HG02870 (cell line): ENCODE measurements at regions not wholly inside any gene's neighbourhood (a gene's known extent, or its start where the extent isn't known, plus 50 kb on each side); places are given as distances from the start of the nearest gene placed in this dataset.

ENCODE experiments used
- ATAC-seq: cut with Tn5 transposase; IDR thresholded peaks from one replicate; pipeline ENCODE4 v1.9.1; 2021; ENCODE audit warnings: mild to moderate bottlenecking, moderate library complexity; ENCODE audit not compliant: unreplicated experiment

DNA sequence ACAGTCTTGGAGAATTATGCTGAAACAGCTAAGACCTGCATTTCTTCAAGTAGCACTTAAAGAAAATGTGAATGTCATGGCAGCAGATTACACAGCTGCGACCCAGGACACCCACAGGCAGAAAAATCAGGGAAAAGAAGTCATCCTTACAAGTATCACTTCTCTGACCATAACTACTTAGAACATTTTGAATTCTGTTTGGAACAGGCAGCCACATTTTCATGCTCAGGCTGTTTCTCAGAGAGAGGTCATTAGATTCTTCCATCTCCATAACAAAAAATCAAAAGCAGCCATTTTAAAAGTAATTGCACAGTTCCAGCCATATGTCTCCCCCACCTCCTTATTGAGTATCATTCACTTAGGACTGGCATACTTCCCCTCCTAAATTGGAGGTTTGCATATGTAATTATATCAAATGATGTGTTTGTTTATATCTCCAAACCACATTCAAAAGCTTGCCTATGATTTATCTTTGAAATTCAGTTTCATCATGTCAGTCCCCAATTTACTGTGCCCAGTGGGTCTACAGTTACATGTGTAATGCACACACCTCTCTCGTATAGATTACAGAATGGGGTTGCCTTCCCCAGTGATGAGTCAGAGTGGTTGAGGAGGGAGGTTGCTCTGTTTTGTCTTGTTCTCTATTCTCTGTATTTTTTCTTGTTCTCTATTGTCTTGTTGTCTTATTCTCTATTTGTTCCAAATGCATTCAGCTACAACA is 276.5 kb upstream of the MTNR1B start:
- no peak for ATAC-seq

DNA sequence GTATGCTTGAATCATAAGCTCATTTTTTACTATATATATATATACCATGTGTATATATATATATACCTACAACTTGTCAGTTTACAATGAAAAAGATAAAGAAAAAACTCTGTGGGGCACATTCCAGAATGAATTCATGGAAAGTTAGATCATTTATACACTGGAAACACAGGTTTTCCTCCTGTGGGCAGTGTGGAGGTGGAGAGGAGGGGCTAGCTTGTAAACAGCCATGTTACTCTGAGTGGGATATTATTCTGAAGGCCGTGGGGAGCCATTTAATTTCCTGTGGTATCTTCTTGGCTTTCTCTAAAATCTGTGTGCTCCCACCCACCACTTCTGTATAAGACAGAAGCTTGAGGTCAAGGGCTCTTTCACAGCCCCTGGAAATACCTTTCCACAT is 273.4 kb upstream of the MTNR1B start:
- ATAC-seq: no peak

DNA sequence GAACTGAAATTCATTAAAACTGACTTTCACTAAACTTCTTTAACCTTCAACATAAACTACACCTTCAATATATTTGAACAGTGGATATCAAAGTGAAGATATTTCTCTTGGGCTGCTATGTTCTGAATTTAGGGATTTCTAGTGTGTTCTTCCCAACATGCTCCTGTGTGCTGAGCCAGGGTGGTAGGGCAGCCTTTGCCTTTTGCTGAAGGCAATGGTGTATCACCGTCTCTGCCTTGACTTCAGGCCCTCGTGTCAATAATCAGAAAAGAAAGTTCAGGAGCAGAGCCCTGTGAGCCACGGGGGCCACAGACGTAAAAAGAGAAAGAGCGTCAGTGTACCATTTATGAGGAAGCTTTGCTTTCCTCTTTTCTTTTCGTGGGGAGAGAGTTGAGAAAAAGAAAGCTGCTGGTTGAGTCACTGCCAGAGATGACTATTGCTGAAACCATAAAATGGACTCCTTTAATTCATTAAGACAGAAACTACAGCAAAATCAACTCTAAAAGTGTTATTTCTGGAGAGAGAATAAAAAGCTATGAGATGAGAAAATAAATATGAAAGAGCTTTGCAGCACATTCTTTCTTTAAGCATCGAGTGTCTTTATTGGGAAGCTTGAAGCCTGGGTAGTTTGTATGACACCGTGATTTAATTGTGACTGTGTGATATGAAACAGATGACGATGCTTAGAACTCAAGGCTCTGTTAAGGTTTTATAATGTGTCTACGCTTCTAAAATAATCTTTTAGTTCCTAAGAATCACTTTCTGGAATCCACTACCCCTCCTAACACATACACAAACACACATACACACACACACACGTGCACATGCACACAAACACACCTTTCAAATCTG is 271.8 kb upstream of the MTNR1B start:
- ATAC-seq: no peak

DNA sequence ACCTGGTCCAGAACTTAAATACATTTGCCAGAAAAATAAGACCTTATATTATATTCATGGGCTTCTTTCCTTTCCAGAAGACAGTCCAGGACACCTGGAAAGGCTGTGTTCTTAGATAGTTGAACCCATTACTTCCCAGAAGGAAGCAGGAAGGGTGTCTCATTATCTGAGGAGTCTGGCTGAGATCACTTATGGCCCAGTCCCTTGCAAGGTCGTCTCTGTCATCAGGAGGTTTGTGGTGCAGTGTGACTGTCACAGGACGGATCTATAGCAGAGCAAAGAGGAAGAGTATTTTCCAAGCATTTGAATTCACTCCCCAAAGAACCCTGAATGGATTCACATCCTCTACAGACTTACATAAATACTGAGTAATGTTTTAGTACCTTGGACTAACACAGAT is 270.7 kb upstream of the MTNR1B start:
- no peak for ATAC-seq

DNA sequence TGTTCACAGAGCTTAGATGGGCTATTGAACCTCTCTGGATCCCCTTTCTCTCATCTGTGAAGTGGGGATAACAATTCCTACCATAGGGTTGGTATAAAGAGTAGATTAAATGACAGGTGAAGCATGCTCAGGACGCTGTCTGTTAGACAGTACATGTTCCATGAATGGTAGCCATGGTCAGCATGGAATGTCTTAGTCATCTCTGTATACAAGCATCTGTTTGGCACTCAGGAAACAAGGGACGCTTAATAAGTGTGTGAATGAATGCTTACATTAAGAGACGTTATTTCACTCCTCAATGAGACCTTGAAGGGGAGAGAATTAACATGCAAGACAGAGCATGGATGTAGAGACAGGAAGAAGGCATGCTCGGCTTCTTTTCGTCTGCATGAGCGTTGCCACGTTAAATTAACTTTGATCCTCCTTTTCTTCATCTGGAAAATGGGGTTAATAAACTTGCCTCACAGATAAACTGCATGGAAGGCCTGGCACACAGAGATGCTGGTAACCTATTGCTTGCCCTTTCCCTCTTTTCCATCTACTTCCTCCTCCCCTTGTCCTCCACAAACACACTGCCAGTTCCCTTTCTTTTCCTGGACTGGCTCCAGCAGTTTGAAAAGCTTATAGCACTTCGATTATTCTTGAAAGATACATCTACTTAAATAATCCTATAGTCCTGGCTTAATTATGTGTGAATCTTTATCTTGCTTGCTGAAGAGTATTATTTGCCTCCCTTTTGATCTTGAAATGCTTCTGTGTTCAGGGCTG is 267.2 kb upstream of the MTNR1B start:
- no peak for ATAC-seq

DNA sequence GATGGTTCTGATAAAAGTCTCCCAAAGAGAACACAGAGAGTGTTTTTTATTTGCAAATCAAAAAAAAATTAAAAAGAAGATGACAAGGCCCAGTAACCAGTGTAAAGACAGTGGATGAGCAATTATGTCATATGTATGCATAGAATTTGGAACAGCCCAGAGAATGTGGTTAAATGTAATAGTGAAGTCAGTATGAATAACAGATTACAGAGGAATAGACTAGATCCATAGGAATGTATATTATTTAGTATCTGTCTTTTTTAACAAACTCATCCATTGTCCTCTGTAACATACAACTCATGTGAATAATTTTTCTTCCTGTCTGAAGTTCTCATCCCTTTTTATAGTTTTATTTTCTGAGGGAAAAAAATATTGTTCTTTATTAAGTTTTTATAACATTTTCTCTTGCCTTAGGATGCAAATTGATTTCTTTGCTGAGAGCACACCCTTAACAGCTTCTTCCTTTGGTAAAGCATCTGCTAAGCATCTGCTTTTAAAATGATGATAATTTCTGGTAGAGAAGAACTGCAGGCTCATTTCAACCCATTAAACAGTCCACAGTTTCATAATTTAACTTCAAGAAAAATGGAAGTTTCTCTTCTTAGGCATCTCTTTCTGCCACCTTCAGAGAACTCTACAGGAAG is 266.5 kb upstream of the MTNR1B start:
- no peak for ATAC-seq

DNA sequence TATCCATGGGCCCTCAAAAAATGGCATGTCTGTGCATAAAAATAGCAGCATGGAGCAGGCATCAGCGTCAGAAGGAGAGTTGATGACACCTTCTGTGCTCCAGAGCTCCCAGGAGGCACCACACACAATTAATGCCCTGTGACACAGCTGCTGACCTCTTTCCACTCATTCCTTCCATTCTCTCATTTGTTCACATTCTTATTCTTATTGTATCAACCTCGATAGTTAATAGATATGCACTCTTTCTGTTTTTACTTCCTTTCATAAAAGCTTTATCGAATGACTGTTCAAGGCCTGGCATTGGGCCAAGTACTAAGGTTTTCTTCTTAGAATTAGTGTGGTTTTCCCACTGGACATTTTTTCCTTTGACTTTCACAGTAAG is 266.0 kb upstream of the MTNR1B start:
- ATAC-seq: no peak

DNA sequence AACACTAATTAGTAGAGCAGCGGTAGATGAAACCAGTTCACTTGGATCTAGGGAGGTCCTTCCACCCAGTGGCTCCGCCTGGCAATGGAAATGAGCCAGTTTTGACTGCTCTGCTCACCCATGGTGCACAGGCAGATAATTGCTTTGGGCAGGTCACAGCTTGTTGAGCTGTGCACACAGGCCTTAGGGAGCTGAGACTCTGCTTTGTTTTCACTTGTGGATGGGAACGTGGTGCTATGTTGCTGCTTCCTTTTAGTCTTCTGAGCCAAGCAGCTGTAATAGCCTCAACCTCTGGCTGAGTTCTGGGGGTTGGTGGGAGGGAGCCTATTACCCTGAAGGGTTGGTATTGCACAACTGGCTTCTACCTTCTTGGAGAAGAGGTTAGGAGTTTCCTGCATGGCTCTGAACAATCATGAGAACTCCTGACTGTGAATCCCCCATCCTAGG is 262.3 kb upstream of the MTNR1B start:
- ATAC-seq: no peak

DNA sequence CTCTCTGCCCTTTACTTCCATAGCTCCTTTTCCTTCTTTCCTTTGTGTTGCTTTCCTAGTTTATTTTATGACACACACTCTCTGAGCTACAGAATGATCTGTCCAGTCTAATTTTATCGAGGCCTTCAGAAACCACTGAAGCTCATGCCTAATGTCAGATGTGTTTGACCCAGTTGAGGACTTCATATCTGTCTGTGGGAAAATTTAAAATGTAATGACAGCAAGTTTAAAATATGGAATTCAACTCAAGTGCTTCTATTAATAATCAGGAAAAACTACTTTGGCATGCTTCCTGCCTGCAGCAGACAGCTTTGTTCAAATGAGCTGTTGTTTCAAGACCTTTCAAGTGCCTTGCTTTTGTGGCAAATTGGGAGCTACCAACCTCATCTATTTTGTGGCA is 261.8 kb upstream of the MTNR1B start:
- no peak for ATAC-seq

DNA sequence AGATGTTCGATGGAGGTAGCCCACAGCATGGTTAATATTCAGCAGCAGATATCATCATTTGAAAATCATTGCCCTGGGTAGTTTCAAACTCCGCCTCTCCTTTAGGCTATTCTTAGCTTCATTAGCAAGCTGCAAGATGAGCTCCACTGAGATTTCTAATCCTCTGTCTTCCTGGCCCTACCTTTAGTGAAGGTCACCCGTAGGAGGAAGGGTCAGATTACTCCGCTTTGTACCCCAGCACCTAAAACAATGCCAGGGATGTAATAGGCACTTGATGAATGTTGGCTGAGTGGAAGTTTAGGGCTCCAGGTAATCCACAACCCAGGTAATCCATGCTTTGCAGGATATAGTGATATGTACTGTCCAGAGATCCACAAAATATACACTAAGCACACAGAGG is 260.1 kb upstream of the MTNR1B start:
- no peak for ATAC-seq

DNA sequence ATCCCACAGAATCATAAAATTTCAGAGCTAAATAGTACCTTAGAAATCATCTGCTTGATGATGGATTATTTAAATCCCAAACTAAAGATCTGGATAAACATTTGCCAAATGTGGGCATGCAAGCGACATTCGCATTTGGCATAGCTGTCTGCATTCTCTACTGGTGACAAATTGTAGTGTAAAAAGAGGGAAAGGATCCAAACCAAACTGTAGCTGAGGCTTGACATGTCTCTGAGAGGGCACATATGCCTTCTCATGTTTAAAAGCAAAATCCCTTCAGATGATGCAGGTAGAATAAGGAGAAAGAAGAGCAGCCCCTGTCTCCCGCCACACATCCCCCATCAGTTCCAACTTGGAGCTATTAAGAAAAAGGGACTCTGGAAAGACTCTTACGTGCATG is 257.5 kb upstream of the MTNR1B start:
- ATAC-seq: no peak

DNA sequence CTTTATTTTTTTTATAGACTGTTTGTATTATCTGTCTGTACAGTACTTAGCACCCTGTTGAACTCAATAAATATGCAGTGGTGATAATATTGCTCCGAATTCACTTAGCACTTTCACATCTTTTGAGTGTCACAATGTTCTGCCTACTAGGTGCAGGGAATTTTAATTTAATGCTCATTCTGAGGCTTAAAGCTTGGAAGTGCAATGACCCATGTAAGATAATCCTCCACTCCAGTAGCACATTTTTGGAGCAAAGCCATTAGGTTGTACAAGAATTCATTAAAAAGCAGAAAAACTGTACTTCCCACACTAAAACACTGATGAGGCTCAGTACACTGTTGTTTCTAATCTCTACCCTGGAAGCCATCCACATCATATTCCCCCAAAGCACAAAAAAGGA is 255.3 kb upstream of the MTNR1B start:
- no peak for ATAC-seq

DNA sequence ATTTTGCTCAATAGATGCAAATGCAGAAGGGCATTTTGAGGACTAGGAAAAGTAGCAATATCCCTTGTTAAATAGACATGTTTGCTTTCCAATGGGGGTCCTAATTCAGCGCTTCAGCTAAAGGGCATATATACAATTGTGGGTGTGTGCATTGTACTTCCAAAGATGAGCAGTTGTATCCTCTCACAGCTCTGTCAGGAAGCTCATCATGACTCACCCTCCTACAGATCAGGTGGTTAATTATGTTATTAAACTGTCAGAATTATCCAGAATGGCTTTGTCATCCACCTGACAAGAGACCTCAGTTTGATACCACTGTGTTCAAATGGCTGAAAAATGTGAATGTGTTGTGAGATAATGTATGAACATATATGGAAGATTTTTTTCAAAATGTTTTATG is 252.2 kb upstream of the MTNR1B start:
- ATAC-seq: no peak

DNA sequence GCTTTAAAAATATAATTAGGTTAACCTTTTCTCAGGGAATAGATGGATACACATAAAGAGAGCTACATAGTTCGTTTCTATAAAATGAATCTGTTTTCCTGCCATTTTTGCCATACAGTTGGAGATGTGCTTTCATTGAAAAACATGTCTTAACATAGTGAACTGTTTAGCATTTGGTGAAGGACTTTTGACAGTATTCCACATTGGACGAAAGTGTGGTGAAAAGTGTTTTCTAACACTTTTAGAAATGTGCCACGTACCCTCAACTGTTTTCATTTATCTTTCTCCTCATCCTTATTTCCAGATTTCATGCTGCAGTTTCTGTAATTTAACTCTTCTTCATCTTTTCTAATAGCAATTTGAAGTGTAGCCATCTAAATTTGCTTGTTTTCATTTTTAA is 249.1 kb upstream of the MTNR1B start:
- ATAC-seq: no peak

DNA sequence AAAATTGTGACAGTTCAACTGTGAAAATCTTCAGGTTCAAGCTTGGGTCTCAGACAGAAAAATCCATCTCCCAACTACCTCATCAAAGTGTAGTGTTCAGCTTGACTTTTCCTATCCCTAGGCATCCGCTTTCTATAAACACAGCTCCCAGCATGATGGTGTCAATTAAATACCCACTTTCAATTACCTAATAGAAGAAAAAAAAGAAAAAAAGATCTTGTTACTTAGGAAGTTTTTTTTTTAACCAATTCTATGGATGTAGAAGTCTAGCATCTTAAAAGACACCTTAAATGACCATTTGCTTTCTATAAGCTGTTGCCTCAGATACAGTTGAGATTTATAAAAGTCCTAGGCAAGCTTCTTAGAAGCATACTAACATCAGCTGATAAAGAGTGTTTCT is 244.1 kb upstream of the MTNR1B start:
- no peak for ATAC-seq

DNA sequence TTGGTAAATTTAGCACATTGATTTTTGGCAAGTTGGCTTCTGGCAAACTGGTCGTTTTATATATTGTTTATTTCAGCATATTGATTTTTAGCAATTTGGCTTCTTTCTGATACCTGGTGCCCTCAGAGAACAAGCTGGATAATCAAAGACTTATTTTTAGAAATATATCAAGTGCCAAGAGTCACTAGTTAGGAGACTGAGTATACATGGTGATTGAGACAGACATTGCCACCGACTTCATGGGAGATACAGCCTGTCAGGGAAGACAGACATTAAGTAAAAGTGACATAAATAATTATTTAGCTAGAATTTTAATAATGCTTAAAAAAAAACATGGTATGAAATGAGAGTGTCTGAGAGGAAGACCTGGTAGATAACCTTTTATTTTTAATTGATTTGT is 242.3 kb upstream of the MTNR1B start:
- no peak for ATAC-seq

DNA sequence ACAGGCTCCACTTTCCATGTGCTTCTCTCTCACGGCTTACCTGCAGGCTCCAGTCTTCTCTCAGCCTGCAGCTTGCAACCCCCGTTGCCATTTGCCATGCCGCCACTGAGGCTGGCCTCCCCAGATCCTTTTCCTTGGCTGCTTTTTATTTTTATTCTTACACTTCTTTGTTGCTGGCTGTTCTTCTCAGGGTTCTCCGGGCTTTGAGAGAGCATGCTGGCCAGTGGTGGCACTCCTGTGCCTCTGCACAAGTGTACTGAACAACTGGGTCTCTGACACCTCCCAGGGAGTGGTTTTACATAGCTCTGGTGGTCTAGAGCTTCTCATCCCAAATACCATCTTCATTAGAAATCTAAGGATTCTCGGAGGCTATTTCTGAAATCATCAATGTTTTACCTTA is 241.7 kb upstream of the MTNR1B start:
- no peak for ATAC-seq

DNA sequence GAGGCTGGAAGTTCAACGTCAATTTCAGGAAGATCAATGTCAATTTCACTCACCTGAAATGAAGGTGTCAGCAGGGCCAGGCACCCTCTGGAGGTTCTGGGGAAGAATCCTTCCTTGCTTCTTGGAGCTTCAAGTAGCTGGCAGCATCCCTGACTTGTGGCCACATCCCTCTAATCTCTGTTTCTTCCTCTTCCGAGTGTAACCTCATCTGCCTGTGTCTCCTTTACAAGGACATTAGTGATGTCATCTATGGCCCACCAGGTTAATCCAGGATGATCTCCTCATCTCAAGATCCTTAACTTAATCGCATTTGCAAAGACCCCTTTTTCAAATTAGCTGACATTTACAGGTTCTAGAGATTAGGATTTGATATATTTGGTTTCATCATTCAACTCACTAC is 240.8 kb upstream of the MTNR1B start:
- no peak for ATAC-seq

DNA sequence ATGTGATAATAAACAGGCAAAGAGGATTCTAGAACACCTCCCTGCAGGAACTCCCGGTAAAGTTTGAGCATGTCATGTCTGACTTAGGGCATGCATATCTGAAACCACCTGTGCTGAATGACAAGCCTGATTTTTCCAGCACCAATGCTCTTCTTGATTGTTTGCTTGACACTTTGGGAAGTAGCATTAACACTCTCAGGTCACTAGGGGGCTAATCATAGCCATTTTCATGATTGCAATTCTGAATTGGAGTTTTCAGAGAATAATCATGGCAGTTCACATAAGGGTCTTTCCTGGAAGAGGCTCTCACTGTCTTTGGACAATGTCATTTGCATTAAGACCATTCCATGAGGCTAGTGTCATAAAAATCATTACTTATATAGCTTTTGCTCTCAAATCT is 234.4 kb upstream of the MTNR1B start:
- ATAC-seq: no peak

DNA sequence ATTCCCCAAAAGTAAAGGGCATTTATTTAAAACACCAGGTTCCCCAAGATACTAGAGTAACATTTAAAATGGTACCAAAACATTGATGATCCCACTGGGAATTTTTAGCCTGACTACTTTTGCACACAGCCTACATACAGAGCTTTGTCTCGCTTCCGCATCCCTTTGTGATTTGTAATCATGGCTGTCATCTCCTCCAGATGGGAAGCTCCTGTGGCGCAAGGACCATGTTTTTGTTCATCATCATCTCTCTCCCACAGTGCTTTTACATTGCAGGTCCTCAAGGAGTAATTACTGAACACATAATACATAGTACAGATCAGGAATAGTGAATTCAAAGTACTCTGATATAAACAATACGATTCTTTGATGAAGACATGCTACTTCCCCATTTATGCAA is 231.2 kb upstream of the MTNR1B start:
- ATAC-seq: no peak

DNA sequence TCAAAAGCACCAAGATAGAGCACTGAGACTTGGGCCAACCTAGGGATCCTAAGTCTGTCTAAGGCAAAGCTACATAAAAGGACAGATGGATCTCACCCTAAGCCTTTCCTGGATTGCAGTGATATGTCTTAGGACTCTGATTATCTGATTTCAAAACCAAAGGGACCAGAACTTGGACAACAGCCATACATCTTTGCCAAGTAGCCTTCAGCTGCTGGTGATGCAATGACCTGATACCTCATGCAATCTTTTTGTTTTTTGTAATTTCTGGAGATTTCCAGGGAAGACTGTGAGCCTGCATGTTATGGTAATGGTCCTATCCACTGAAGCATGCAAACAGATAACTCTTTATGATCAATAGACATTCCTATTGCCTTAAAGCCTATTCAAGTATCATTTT is 230.4 kb upstream of the MTNR1B start:
- no peak for ATAC-seq
